GM21576 (cell line): ENCODE measurements at regions not wholly inside any gene's neighbourhood (a gene's known extent, or its start where the extent isn't known, plus 50 kb on each side); places are given as distances from the start of the nearest gene placed in this dataset.

ENCODE experiments used
- ATAC-seq: cut with Tn5 transposase; IDR thresholded peaks from one replicate; pipeline ENCODE4 v1.9.1; 2021; ENCODE audit warnings: mild to moderate bottlenecking, moderate library complexity; ENCODE audit not compliant: unreplicated experiment

GRCh38 chr16:65545413-65545956, 423.6 kb upstream of the CDH11 start:
- ATAC-seq = no peak

- no peak for ATAC-seq
These were observed 422.2 kb upstream of the CDH11 start for GRCh38 chr16:65543781-65544740.

GRCh38 chr16:65541646-65542045, 419.8 kb upstream of the CDH11 start:
- ATAC-seq = no peak

- ATAC-seq = no peak
These were observed 419.0 kb upstream of the CDH11 start for GRCh38 chr16:65540901-65541300.

- ATAC-seq = no peak
These were observed 417.1 kb upstream of the CDH11 start for GRCh38 chr16:65538976-65539375.

GRCh38 chr16:65537336-65537735, 415.5 kb upstream of the CDH11 start:
- no peak for ATAC-seq

- no peak for ATAC-seq
These were observed 412.3 kb upstream of the CDH11 start for GRCh38 chr16:65534121-65534528.

- ATAC-seq = no peak
These were observed 411.0 kb upstream of the CDH11 start for GRCh38 chr16:65532846-65533245.

- no peak for ATAC-seq
These were observed 410.4 kb upstream of the CDH11 start for GRCh38 chr16:65532258-65532657.

- no peak for ATAC-seq
These were observed 409.6 kb upstream of the CDH11 start for GRCh38 chr16:65531475-65531874.

- ATAC-seq = no peak
These were observed 403.8 kb upstream of the CDH11 start for GRCh38 chr16:65525707-65526106.

GRCh38 chr16:65524997-65525396, 403.1 kb upstream of the CDH11 start:
- no peak for ATAC-seq

GRCh38 chr16:65524231-65524630, 402.4 kb upstream of the CDH11 start:
- ATAC-seq = no peak

GRCh38 chr16:65523283-65523944, 401.6 kb upstream of the CDH11 start:
- no peak for ATAC-seq

GRCh38 chr16:65522412-65522811, 400.5 kb upstream of the CDH11 start:
- no peak for ATAC-seq

GRCh38 chr16:65521633-65522328, 399.9 kb upstream of the CDH11 start:
- no peak for ATAC-seq

- no peak for ATAC-seq
These were observed 397.5 kb upstream of the CDH11 start for GRCh38 chr16:65519402-65519801.

- no peak for ATAC-seq
These were observed 393.3 kb upstream of the CDH11 start for GRCh38 chr16:65515193-65515592.

- ATAC-seq = no peak
These were observed 389.0 kb upstream of the CDH11 start for GRCh38 chr16:65510850-65511249.

- no peak for ATAC-seq
These were observed 388.4 kb upstream of the CDH11 start for GRCh38 chr16:65510241-65510640.

- no peak for ATAC-seq
These were observed 387.3 kb upstream of the CDH11 start for GRCh38 chr16:65509172-65509571.
